Ishikawa (cell line): ENCODE measurements at regions not wholly inside any gene's neighbourhood (a gene's known extent, or its start where the extent isn't known, plus 50 kb on each side); places are given as distances from the start of the nearest gene placed in this dataset.

Source experiments
- CEBPB ChIP-seq: IDR thresholded peaks from 2 replicates; pipeline ENCODE4 v1.6.1; 2012
- CREB1 ChIP-seq: IDR thresholded peaks from 2 replicates; pipeline ENCODE4 v1.6.1; 2012; ENCODE audit warnings: low read depth
- EGR1 ChIP-seq: IDR thresholded peaks from 2 replicates; pipeline ENCODE4 v1.6.1; 2012
- EP300 ChIP-seq: IDR thresholded peaks from 2 replicates; pipeline ENCODE4 v1.6.1; 2012; ENCODE audit warnings: borderline replicate concordance
- FOXM1 ChIP-seq: IDR thresholded peaks from 2 replicates; pipeline ENCODE4 v1.6.1; 2012; ENCODE audit warnings: low read depth, borderline replicate concordance
- MAX ChIP-seq: IDR thresholded peaks from 2 replicates; pipeline ENCODE4 v1.6.1; 2012
- NFIC ChIP-seq: IDR thresholded peaks from 2 replicates; pipeline ENCODE4 v1.6.1; 2012
- RAD21 ChIP-seq: IDR thresholded peaks from 2 replicates; pipeline ENCODE4 v1.6.1; 2012; ENCODE audit warnings: low read depth
- REST ChIP-seq: IDR thresholded peaks from 2 replicates; pipeline ENCODE4 v1.6.1; 2012; ENCODE audit warnings: low read depth, mild to moderate bottlenecking
- TAF1 ChIP-seq: IDR thresholded peaks from 2 replicates; pipeline ENCODE4 v1.6.1; 2012; ENCODE audit warnings: low read depth, mild to moderate bottlenecking
- TCF12 ChIP-seq: IDR thresholded peaks from 2 replicates; pipeline ENCODE4 v1.6.1; 2012; ENCODE audit warnings: low read depth
- TEAD4 ChIP-seq: IDR thresholded peaks from 2 replicates; pipeline ENCODE4 v1.6.1; 2012
- USF1 ChIP-seq: IDR thresholded peaks from 2 replicates; pipeline ENCODE4 v1.6.1; 2012
- YY1 ChIP-seq: IDR thresholded peaks from 2 replicates; pipeline ENCODE4 v1.6.1; 2012; ENCODE audit warnings: low read depth
- ZBTB7A ChIP-seq: IDR thresholded peaks from 2 replicates; pipeline ENCODE4 v1.6.1; 2012; ENCODE audit warnings: low read depth

- TF ChIP-seq FOXM1 (no peak), CEBPB (no peak), TAF1 (no peak), EGR1 (no peak), CREB1 (no peak), EP300 (no peak), TEAD4 (no peak), YY1 (no peak), REST (no peak), USF1 (no peak), RAD21 (no peak), TCF12 (no peak), NFIC (no peak), ZBTB7A (no peak), MAX (no peak)
Observed at GRCh38 chr3:72270730-72271129, 485.8 kb upstream of the PROK2 start.

GRCh38 chr3:72270072-72270681 is 485.2 kb upstream of the PROK2 start:
- TF ChIP-seq CREB1: 0 out of 2 replicates have a peak, but pooled peaks have one; percentile 41
- 0 out of 2 replicates have a peak, but pooled peaks have one; percentile 20 for TF ChIP-seq TEAD4
- no peak for TF ChIP-seq FOXM1
- 0 out of 2 replicates have a peak, but pooled peaks have one; percentile 8 for TF ChIP-seq NFIC
- peak; percentile 88 for TF ChIP-seq CEBPB

GRCh38 chr3:72269475-72269874 is 484.5 kb upstream of the PROK2 start:
- TF ChIP-seq CEBPB (no peak), EGR1 (no peak), MAX (no peak), ZBTB7A (no peak), TCF12 (no peak), YY1 (no peak), NFIC (no peak), TEAD4 (no peak), EP300 (no peak), RAD21 (no peak), TAF1 (no peak), USF1 (no peak), FOXM1 (no peak), REST (no peak), CREB1 (no peak)

- TF ChIP-seq CREB1 (no peak), YY1 (no peak), REST (no peak), MAX (no peak)
Observed at GRCh38 chr3:72266016-72266370, 481.0 kb upstream of the PROK2 start.
